EL (cell line): ENCODE measurements at regions not wholly inside any gene's neighbourhood (a gene's known extent, or its start where the extent isn't known, plus 50 kb on each side); places are given as distances from the start of the nearest gene placed in this dataset.
A peak's percentile ranks its signal among the peaks of the same experiment; 100 is the strongest.

Experiments
- DNase-seq: peaks from one replicate; pipeline ENCODE4 v3.0.0-alpha.2; 2016

DNA sequence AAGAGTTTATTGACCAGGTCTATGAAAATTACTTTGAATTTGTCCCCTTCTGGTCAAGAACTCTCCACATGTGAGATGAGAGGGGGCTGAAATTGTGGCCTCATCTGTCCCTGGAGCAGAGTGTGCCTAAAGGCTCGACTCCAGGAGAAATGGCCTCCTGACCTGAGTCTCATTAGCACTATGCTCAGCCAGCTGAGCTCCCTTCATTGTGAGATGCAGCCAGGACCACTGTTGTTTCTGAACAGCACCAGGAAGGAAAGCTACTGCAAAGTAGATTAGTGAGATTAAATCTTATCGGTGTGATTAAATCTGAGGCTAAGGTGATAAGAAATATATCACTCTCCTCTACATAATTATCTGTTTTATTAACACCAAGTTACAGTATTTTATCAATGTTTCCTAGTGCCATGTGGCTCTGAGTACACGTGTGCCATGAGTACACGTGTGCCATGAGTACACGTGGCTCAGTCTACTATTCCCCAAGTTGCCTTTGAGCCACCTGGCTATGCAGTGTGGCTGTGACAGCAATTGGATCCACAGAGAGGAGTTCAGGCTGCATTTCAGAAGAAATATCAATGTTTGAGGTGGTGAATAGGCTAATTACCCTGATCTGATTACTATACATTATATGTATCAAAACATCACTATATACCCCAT lies 126.9 kb downstream of the IPMK start:
- DNase-seq = no peak

DNA sequence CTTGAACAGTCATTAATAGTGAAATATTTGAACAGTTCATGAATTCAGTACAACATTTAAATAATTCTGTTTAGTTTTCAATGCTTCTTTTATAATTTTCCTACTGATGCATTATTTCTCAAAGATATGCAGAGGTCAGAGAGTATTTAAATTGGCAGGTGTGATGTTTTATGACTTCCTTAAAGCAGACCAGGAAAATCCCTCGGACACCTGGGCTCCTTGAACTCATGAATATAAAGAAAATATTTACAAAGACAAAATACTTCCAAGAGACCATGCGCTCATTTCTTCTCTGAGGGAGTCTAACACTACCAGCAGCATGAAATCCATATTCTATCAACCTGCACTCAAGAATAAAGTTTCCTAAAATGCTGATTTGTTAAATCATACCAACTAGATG lies 127.6 kb downstream of the IPMK start:
- DNase-seq = no peak

DNA sequence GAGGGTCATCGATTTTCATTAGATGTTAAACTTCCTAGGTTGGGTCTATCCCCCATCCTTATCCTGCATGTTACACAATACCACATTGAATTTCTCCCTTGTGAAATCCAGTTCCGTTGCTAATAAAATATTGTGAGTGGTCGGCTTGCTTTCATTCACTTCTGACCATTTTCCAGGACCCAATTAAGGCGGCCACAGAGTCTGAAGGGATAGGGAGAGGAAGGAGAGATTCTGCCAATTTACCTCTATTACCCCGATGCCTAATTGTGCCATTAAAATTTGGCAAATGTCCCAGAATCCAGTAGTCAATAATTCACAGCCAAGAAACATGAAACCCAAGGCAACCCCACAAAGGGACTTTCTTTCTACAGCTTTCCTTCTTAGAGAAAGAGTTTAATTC lies 129.9 kb downstream of the IPMK start:
- no peak for DNase-seq

DNA sequence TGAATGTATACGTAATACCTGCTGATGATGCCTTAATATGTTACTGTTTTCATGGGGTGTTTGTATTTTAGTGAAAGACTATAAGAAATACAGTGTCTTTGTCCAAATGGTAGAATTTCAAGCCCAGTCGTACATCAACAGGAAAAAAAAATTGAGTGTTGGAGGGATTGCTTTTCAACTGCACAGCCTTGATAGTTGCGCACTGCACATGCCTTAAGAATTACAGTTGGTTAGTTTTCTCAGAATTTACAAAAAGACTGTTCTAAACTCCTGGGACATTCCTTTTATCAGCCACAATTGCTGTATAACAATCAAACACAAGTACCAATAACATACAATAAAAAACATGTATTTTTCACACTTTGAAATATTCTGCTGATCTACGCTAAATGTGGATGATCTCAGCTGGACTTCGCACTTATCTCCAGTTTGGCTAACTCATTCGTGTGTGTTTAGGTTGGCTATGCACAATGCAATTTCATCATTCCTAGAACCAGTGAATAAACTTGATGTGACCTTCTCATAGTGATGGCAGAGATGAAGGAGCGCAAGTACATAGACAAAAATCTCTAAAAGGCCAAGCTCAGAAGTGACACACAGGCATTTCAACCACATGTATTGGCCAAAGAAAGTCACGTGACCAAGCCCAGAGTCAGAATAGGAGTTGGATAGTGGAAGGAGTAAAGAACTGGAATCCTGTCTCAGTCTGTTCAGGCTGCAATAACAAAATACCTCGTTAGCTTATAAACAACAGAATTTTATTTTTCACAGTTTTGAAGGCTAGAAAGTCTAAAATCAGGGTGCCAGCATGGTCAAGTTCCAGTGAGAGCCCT lies 152.3 kb downstream of the IPMK start:
- no peak for DNase-seq

DNA sequence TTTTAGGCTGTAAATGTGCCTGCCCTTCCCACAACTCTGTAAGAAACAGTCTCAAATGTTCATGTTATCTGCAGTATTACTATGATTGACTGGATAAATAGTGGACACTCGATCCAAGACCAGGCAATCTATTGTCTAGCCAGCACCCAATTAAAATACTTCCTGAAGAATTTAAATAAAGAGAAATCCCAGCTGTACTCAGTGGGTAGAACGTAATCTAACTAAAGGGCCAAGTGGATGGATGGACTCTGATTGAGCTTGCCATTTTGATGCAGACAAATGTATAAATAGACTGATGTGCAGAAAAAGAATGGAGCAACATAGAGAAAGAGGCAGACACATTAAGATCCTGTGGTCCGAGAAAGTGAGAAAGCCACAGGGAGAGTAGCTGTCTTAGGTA lies 158.0 kb downstream of the IPMK start:
- DNase-seq = no peak

GRCh38 chr10:58107506-58107905 lies 160.2 kb downstream of the IPMK start:
- peak; percentile 85 for DNase-seq

- no peak for DNase-seq
These were observed 161.3 kb downstream of the IPMK start for GRCh38 chr10:58106211-58107035.

DNA sequence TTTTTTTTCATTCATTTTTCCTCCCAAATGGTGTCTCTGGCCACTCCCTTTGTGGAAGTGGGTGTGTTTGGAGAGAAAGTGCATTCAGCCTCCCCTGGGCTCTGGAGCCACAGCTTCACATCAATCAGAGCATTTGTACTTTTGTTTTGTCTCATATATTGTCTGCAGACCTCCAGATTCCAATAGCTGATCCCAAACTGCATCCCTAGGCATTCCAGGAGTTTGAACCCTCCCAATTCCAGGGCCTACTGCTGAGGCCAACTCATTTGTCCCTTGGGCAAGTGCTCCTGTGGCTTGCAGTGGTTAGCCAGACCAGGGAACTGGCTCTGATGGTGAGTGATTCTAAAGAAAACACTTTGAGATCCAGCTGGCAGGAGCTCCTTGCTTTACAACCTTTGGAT lies 163.3 kb downstream of the IPMK start:
- DNase-seq = no peak

DNA sequence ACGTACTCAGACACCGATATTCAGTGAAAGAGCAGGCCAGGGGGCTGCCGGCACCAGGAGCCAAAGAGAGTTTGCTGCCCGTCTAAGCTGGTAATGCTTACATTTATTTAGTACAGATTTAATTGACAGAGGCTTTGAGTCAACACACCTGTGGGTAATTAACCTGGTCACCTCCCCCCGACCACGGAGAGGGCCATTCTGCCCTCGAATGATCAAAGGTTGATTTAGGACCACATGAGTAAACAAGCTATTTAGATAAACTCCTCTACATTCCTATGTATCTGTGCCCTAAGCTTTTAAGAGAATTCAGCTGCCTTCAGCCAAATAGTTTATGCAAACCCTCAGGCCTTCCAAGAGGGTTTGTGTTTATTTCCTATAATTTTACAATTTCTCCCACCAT lies 164.8 kb downstream of the IPMK start:
- no peak for DNase-seq

DNA sequence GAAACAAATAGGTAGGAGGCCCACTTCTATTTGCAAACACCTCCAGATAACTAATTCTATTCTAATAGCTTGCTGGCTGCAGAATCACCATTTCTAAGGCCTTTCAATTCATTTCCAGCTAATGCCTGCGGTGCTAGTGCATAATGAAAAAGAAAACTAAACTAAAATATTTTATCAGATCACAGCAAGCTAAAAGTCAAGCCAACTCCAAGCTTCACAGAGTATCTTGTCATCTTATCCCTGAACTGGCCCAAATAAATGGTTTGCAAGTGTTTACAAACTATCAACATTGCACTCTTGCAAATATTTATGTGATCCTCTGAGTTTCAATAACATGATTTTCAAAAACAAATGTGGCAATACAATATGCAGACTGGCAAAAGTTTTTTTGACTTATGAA lies 166.0 kb downstream of the IPMK start:
- DNase-seq = no peak

DNA sequence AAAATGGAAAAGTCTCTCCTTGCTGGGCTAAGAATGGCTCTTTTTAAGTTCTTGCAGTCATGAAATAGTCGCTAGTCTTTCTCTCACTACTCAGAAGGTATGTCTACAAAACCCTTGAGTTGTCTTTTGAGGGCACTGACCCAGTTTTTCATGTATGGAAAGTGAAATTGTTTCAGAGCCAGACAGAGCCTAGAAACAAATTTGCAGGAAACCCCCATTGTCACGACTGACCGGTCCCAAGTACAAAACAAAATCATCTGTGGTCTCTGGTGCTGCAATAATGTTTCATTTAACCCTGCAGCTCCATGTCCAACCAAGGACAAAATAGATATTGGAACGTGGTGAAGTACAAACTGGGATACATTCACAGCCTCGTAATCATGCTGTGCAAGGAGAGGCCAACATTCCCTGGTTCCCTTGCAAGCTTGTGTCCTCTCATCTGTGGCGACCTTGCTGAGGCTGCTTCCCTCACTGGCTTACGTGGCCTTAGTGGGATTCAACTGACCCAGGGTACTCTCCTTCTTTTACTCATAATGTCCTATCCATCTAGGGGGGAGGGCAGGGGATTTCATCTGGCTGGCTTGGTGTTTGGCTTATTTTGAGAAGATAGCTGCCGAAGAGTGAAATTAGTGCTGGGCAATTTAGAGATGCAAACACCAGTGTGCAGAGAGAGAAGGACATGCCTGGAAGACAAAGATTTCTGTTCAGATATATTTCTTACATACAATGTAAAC lies 172.5 kb downstream of the IPMK start:
- DNase-seq = no peak

DNA sequence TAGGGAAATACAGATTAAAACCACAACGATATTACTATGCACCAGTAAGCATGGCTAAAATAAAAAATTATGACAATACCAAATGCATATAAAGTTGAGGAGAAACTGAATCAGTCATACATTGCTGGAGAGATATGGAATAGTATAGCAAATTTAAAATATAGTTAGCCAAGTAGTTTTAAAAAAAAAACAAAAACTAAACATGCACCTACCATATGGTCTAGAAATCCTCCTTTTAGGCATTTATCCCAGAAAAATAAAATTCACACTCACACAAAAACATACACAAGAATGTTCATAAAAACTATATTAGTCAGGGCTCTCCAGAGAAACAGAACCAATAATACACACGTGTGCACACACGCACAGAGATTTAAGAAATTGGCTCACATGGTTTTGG lies 175.8 kb downstream of the IPMK start:
- no peak for DNase-seq

- DNase-seq = no peak
These were observed 178.0 kb downstream of the IPMK start for GRCh38 chr10:58089739-58090138.

GRCh38 chr10:58087896-58088295 lies 179.8 kb downstream of the IPMK start:
- DNase-seq = no peak

- no peak for DNase-seq
These were observed 180.9 kb downstream of the IPMK start for GRCh38 chr10:58086763-58087150.

DNA sequence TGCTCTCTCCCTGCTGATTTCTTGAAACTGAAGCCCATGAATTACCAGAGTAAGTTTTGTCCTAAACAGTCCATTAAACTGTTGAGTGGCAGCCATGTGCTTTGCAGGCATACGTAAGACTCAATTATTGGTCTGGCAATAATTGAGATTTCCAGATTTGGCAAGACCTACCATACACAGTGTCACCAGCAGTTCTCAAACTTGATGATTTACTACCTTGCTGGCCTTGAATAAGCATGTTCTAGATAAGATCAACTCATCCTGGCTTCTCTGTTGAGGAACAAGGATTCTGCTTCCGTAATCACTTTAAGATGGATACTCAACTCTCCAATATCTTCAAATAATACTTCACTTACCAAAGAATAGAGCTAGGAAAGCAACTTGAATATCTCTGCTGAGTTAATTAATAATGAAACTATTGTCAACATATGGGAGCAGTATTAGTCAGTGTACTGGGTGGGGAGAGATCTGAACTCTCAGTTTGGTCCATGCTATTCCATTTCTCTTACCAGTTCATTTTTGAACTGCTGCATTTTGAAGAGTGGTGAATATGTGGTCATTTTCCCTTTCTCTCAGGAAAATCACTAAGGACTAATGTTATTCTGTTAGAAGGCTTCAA lies 181.4 kb downstream of the IPMK start:
- DNase-seq = no peak

GRCh38 chr10:58082248-58082647 lies 185.4 kb downstream of the IPMK start:
- no peak for DNase-seq

- DNase-seq = no peak
These were observed 186.3 kb downstream of the IPMK start for GRCh38 chr10:58081353-58081752.

DNA sequence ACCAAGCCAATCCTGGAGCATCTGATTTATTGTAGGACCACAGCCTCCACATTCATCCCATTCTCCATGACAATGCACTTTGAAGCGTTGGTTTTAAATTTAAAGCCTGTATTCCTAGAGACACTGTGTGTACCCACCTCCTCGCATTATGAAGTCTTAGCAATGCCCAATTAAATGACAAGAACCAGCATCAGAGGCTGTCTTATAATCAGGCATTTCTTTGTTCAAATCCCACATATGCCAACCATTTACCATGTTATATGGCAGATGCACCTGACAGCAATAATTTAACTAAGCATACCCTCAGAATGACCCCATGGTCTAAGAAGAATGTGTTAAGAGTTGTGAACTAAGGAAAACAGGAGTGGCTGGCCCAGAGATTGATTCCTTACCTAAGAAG lies 188.2 kb downstream of the IPMK start:
- DNase-seq = no peak

DNA sequence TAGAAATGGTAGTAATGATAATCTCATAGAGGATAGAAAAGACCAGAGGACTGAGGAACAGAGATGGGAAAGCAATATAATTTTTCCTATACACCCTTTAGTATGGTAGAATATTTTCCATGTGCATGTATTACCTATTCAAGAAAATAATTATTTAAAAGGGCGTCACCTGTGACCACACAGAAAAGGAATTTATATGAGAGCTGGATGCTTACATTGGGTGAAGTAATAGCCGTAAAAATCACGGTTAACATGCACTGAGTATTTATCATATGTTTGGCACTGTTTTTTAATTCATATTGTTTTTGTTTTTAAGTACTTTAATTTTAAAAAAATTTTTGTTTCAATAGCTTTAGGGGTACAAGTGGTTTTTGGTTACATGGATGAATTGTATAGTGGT lies 195.1 kb downstream of the IPMK start:
- no peak for DNase-seq

GRCh38 chr10:58070956-58071355 lies 196.7 kb downstream of the IPMK start:
- no peak for DNase-seq

DNA sequence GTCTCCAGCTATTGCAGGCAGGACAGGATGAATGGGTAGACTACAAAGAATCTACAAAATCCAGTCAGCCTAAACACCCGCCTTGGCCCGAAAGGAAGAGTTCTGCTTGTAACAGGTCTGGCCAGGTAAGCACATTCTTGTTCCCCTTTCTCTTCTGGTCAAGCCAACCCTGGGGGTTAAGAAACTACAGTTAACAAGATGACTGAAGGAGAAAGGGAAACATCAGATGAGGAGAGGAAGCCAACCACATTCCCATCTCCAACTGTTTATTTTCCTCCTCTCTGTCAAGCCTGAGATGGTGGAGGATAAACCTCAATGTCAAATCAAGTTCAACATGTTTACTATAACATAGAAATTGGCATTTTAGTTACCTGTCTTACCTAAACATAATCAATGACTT lies 198.9 kb downstream of the IPMK start:
- no peak for DNase-seq

GRCh38 chr10:58066979-58067378 lies 200.7 kb downstream of the IPMK start:
- DNase-seq = no peak
